HG03159 (cell line): ENCODE measurements at regions not wholly inside any gene's neighbourhood (a gene's known extent, or its start where the extent isn't known, plus 50 kb on each side); places are given as distances from the start of the nearest gene placed in this dataset.
"Not testable (repeated sequence)": the region's sequence is repeated elsewhere in the genome, so short reads cannot be mapped to it uniquely, and the experiment has no call there.

Source experiments
- ATAC-seq: cut with Tn5 transposase; IDR thresholded peaks from one replicate; pipeline ENCODE4 v1.9.1; 2021; ENCODE audit warnings: mild to moderate bottlenecking, moderate library complexity; ENCODE audit not compliant: unreplicated experiment

GRCh38 chr2:72032481-72033041 is 115.1 kb downstream of the CYP26B1 start:
- ATAC-seq, result no peak

GRCh38 chr2:72031346-72032110 is 116.1 kb downstream of the CYP26B1 start:
- ATAC-seq, result no peak

- no peak for ATAC-seq
These were observed 118.7 kb downstream of the CYP26B1 start for GRCh38 chr2:72028996-72029395.

- no peak for ATAC-seq
These were observed 119.2 kb downstream of the CYP26B1 start for GRCh38 chr2:72028351-72028995.

GRCh38 chr2:72027426-72028161 is 120.1 kb downstream of the CYP26B1 start:
- ATAC-seq, result no peak

GRCh38 chr2:72026819-72027425 is 120.7 kb downstream of the CYP26B1 start:
- ATAC-seq, result no peak

GRCh38 chr2:72024451-72025175 is 123.0 kb downstream of the CYP26B1 start:
- ATAC-seq, result no peak

GRCh38 chr2:72023678-72024390 is 123.8 kb downstream of the CYP26B1 start:
- no peak for ATAC-seq

- ATAC-seq, result not testable (repeated sequence)
These were observed 126.3 kb downstream of the CYP26B1 start for GRCh38 chr2:72021371-72021770.

- no peak for ATAC-seq
These were observed 132.4 kb downstream of the CYP26B1 start for GRCh38 chr2:72015266-72015665.

- no peak for ATAC-seq
These were observed 132.8 kb downstream of the CYP26B1 start for GRCh38 chr2:72014831-72015230.

GRCh38 chr2:72013726-72014125 is 133.9 kb downstream of the CYP26B1 start:
- ATAC-seq, result no peak

GRCh38 chr2:72012886-72013574 is 134.6 kb downstream of the CYP26B1 start:
- ATAC-seq, result no peak

GRCh38 chr2:72011791-72012190 is 135.9 kb downstream of the CYP26B1 start:
- ATAC-seq, result no peak

- ATAC-seq, result no peak
These were observed 136.3 kb downstream of the CYP26B1 start for GRCh38 chr2:72011370-72011689.

- ATAC-seq, result no peak
These were observed 136.9 kb downstream of the CYP26B1 start for GRCh38 chr2:72010647-72011369.

- no peak for ATAC-seq
These were observed 139.1 kb downstream of the CYP26B1 start for GRCh38 chr2:72008608-72009007.

GRCh38 chr2:72007402-72007801 is 140.3 kb downstream of the CYP26B1 start:
- ATAC-seq, result no peak
